ENCODE measurements at regions not wholly inside any gene's neighbourhood (a gene's known extent, or its start where the extent isn't known, plus 50 kb on each side); places are given as distances from the start of the nearest gene placed in this dataset.

DNA sequence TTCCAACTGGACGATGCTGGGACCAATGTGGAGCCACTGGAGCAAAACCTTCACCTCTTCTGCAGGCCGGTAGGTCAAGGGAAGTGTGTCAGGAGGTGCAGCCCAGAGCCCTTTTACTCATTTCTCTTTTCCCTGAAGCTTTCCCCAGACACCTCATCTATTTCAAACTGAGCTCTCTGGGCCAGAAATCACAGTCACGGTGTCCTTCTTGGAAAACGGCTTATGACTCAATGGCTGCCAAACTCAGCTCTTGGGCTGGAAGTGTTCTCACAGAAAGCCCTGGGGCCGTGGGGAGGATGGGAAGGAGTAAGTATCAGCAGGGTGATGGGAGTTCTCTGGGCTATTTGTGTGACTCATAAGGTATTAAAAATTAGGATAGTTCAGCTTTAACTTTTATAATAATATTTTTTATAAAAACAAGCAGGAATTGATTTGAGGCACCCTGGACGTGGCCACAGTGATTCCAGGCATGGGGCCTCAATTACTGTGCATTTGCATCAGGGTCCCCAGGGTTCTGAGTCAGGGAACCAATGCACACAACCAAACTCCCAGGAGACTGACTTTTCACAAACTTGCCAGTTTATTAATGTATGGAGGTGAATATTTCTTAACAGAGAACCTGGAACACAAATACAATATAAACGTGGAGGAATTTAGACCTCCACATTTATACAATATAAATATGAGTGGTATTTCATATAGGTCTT is 187.4 kb upstream of the TMEM72 start:
- FAIRE-seq, result no peak
- DNase-seq (ENCODE audit: insufficient read length, low spot score), result no peak
- TF ChIP-seq SPI1 (IDR thresholded peaks at IDR 0.05; ENCODE audit: low read depth, low read length) (no peak), POLR2A (IDR thresholded peaks at IDR 0.05; ENCODE audit: low read depth, low read length) (no peak), POU2F2 (IDR thresholded peaks at IDR 0.05; ENCODE audit: low read depth, low read length) (no peak), POLR2AphosphoS5 (IDR thresholded peaks at IDR 0.05; ENCODE audit: low read depth, low read length) (no peak), TAF1 (IDR thresholded peaks at IDR 0.05; ENCODE audit: low read depth, low read length) (no peak), PAX5 (IDR thresholded peaks at IDR 0.05; ENCODE audit: insufficient read depth, low read length, severe bottlenecking) (no peak)

DNA sequence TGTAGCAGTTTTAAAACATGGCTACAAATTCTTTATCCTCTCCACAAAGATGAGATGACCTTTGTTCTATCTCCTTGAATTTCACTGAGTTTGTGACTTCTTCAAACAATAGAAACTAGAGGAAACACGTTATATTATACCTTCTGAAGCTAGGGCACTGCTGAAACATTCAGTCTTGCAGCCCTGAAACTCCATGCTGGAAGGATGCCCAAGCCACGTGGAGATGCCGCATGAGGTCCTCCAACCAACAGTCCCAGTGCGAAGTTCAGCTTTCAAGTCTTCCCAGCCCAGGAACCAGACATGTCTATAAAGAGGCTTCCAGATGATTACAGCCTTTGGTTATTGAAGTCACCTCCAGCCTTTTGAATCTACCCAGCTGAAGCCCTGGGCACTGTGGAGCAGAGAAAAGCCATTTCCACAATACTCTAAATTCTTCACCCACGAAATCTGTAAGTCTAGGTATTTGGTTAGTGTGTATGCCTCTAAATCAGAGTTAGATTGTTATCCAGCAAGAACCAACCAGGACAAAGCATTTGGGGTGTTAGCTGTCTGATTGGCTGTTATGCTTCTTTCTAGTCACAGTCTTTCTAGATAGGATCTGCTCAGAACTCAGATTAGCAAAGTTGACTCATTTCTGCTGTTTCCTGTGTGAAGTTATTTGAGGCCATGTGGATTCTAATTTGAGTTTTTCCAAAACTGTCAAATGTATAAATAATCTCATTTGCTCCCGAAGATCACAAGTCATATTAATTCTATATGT is 186.5 kb upstream of the TMEM72 start:
- DNase-seq (ENCODE audit: insufficient read length, low spot score), result no peak
- TF ChIP-seq POLR2AphosphoS5 (IDR thresholded peaks at IDR 0.05; ENCODE audit: low read depth, low read length) (no peak), POU2F2 (IDR thresholded peaks at IDR 0.05; ENCODE audit: low read depth, low read length) (no peak), SPI1 (IDR thresholded peaks at IDR 0.05; ENCODE audit: low read depth, low read length) (no peak), TAF1 (IDR thresholded peaks at IDR 0.05; ENCODE audit: low read depth, low read length) (no peak), PAX5 (IDR thresholded peaks at IDR 0.05; ENCODE audit: insufficient read depth, low read length, severe bottlenecking) (no peak), POLR2A (IDR thresholded peaks at IDR 0.05; ENCODE audit: low read depth, low read length) (no peak)
- FAIRE-seq, result no peak

DNA sequence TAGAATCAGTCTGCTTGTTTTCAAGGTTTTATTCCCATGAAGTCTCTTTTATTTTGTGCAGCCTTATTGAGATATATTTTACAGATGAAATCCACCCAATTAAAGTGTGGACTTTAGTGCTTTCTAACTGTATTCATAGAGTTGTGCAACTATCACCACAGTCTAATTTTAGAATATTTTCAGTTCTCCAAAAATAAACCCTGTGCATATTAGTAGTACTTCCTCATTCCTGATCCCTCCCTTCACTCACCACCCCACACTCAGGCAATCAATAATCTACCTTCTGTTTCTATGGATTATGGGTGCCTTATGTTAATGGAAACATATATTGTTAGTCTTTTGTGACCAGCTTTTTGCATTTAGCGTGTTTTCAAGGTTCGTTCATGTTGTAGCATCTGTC is 185.7 kb upstream of the TMEM72 start:
- FAIRE-seq, result no peak

DNA sequence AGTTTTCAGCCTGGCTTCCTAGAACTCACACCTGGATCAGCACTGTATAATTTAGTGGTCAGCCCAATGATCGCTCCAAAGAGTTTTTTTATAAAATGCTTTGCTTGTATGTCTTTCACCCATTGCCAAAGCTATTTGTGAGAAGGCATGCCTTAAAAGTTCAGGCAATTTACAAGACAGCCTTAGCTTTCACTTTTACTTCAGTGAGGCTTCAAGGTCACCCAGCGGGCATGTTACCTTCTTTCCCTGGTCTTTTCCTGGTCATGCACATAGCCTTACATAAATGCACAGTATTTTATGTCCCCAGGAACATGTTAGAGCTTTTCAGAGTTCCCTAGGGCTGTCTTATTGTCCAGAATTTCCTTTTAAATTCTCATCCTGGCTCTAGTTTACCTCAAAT is 179.9 kb upstream of the TMEM72 start:
- FAIRE-seq (no peak), DNase-seq (ENCODE audit: insufficient read length, low spot score) (no peak)
- TF ChIP-seq POLR2A (IDR thresholded peaks at IDR 0.05; ENCODE audit: low read depth, low read length) (no peak), POU2F2 (IDR thresholded peaks at IDR 0.05; ENCODE audit: low read depth, low read length) (no peak), TAF1 (IDR thresholded peaks at IDR 0.05; ENCODE audit: low read depth, low read length) (no peak), POLR2AphosphoS5 (IDR thresholded peaks at IDR 0.05; ENCODE audit: low read depth, low read length) (no peak), SPI1 (IDR thresholded peaks at IDR 0.05; ENCODE audit: low read depth, low read length) (no peak), PAX5 (IDR thresholded peaks at IDR 0.05; ENCODE audit: insufficient read depth, low read length, severe bottlenecking) (no peak)

More for the DNA sequence above, 185.7 kb upstream of the TMEM72 start:
- no peak for DNase-seq (ENCODE audit: insufficient read length, low spot score)
- no peak for TF ChIP-seq TAF1 (IDR thresholded peaks at IDR 0.05; ENCODE audit: low read depth, low read length)
- peak; percentile 64 for TF ChIP-seq SPI1 (IDR thresholded peaks at IDR 0.05; ENCODE audit: low read depth, low read length)

DNA sequence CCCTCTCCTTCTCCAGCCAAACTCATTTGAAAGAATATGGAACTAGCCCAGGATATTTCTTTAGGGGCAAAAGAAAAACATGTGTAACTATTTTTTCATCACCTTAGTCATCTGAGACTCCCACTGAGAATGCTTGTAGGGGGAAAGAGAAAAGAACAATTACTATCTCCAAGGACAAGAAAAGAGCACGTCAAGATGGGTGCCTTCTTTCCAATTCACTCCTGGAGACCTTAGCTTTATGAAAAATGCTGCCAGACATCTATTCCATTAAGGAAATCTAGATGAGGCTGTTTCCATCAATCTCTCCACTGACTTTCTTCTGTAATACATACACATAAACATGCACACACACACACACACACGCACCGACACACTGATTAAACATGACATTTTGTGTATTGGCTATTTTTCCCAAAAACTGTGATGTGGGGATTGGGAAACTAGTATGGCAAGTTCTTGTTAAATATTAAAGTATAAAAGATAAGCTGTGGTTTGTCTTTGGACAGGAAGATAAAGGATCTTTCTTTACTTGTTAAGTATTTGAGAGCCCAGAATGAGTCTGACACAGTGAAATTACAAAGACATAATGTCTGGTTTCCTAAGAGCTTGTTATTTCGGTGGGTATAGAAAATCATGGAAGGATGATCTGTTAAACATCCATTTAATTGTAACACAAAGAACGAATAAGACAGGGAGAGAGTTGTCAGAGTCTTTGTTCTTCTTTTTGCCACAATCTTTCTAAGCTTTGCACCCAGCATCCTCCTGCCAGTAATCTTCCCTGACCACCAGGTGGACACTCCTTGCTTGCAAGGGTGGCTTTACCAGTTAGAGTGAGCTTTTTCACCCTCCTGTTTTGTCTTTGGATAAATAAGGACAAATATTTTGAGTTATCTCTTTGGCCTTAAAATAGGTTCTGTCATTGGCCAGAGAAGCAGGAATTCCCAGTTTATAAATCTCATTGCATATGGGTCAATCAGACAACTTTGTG is 177.3 kb upstream of the TMEM72 start:
- DNase-seq (ENCODE audit: insufficient read length, low spot score) (no peak), FAIRE-seq (no peak)
- TF ChIP-seq PAX5 (IDR thresholded peaks at IDR 0.05; ENCODE audit: insufficient read depth, low read length, severe bottlenecking), result no peak
- TF ChIP-seq POLR2A (IDR thresholded peaks at IDR 0.05; ENCODE audit: low read depth, low read length), result no peak
- no peak for TF ChIP-seq TAF1 (IDR thresholded peaks at IDR 0.05; ENCODE audit: low read depth, low read length)
- no peak for TF ChIP-seq POU2F2 (IDR thresholded peaks at IDR 0.05; ENCODE audit: low read depth, low read length)
- no peak for TF ChIP-seq POLR2AphosphoS5 (IDR thresholded peaks at IDR 0.05; ENCODE audit: low read depth, low read length)
- no peak for TF ChIP-seq SPI1 (IDR thresholded peaks at IDR 0.05; ENCODE audit: low read depth, low read length)

DNA sequence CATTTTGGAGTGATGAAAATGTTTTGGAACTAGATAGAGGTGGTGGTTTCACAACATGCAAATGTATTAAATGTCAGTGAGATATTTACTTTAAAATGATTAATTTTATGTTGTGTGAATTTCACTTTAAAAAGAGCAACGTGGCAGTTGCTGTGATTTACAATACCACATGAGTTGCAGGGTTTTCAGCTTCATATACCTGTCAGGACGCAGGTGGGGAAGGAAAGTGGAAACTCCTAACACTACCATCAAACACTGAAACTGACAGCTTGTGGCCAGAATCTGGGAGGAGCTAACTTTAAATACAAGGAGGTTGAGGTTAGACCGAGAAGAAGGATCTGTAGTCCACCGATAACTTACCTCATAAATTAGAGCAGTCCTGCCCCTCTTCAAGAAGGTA is 168.9 kb upstream of the TMEM72 start:
- no peak for FAIRE-seq
- TF ChIP-seq TAF1 (IDR thresholded peaks at IDR 0.05; ENCODE audit: low read depth, low read length), result no peak
- no peak for TF ChIP-seq PAX5 (IDR thresholded peaks at IDR 0.05; ENCODE audit: insufficient read depth, low read length, severe bottlenecking)
- TF ChIP-seq POLR2A (IDR thresholded peaks at IDR 0.05; ENCODE audit: low read depth, low read length), result no peak
- no peak for TF ChIP-seq SPI1 (IDR thresholded peaks at IDR 0.05; ENCODE audit: low read depth, low read length)
- no peak for TF ChIP-seq POLR2AphosphoS5 (IDR thresholded peaks at IDR 0.05; ENCODE audit: low read depth, low read length)
- TF ChIP-seq POU2F2 (IDR thresholded peaks at IDR 0.05; ENCODE audit: low read depth, low read length), result no peak
- no peak for DNase-seq (ENCODE audit: insufficient read length, low spot score)

DNA sequence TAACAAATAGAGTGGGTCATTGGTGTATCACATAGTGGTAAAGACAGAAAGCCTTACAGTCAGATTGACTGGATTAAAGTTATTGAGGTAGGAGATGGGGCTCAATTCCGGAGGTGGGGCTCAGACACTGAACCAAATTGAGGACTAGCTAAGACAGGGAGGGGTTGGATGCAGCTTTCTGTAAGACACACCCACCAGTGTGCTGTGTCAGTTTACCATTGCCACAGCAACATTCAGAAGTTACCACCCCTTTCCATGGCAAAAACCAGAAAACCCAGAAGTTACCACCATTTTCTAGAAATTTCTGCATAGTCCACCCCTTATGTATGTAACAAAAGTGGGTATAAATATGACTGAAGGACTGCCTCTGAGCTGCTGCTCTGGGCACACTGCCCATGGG is 167.6 kb upstream of the TMEM72 start:
- TF ChIP-seq POLR2A (IDR thresholded peaks at IDR 0.05; ENCODE audit: low read depth, low read length) (no peak), PAX5 (IDR thresholded peaks at IDR 0.05; ENCODE audit: insufficient read depth, low read length, severe bottlenecking) (no peak), POU2F2 (IDR thresholded peaks at IDR 0.05; ENCODE audit: low read depth, low read length) (no peak), POLR2AphosphoS5 (IDR thresholded peaks at IDR 0.05; ENCODE audit: low read depth, low read length) (no peak), SPI1 (IDR thresholded peaks at IDR 0.05; ENCODE audit: low read depth, low read length) (no peak), TAF1 (IDR thresholded peaks at IDR 0.05; ENCODE audit: low read depth, low read length) (no peak)
- FAIRE-seq (no peak), DNase-seq (ENCODE audit: insufficient read length, low spot score) (no peak)

DNA sequence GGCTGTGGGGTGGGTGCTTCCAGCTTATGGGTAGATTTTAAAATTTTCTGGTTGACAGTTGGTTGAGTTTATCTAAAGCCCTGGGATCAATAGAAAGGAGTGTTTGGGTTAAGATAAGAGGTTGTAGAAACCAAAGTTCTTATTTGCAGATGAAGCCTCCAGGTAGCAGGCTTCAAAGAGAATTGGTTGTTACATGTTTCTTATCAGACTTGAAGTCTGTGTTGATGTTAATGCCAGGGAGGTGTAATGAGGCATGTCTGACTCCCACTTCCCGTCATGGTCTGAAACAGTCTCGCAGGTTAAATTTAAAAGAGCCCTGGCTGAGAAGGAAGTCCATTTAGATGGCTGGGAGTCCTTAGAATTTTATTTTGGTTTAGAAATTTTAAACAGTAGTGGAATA is 165.2 kb upstream of the TMEM72 start:
- DNase-seq (ENCODE audit: insufficient read length, low spot score) (no peak), FAIRE-seq (no peak)
- TF ChIP-seq PAX5 (IDR thresholded peaks at IDR 0.05; ENCODE audit: insufficient read depth, low read length, severe bottlenecking), result no peak

DNA sequence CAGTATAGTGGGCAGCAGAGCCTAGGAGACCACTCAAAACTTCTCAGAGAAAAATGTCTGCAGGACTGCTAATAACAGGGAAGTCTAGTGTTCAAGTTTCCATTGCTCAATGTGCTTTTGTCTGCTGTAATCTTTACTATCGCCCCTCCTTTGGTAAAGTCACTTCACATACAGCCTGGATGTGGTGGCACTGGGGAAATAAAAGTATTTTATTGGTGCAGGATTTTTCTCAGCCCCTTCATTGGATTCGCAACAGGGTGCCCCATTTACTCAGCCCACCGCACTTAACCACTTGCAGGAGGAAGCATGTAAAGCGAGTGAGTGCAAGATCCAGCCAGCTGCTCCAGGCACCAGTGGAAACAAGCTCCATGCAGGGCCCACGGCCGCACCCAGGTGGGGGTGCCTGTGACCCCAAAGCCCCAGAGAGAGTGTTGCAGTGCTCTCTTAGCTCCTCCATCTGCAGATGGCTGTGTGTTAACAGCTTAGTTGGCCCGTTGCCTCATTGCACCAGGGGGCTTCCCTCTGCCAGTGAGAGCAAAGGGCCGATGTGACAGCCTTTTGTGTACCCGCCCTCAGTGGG is 163.5 kb upstream of the TMEM72 start:
- FAIRE-seq, result no peak
- TF ChIP-seq TAF1 (IDR thresholded peaks at IDR 0.05; ENCODE audit: low read depth, low read length) (no peak), SPI1 (IDR thresholded peaks at IDR 0.05; ENCODE audit: low read depth, low read length) (no peak), POU2F2 (IDR thresholded peaks at IDR 0.05; ENCODE audit: low read depth, low read length) (no peak), POLR2A (IDR thresholded peaks at IDR 0.05; ENCODE audit: low read depth, low read length) (no peak), PAX5 (IDR thresholded peaks at IDR 0.05; ENCODE audit: insufficient read depth, low read length, severe bottlenecking) (no peak), POLR2AphosphoS5 (IDR thresholded peaks at IDR 0.05; ENCODE audit: low read depth, low read length) (no peak)
- no peak for DNase-seq (ENCODE audit: insufficient read length, low spot score)

Data from GM12891 (cell line).